GM18858 (cell line): ENCODE measurements at regions not wholly inside any gene's neighbourhood (a gene's known extent, or its start where the extent isn't known, plus 50 kb on each side); places are given as distances from the start of the nearest gene placed in this dataset.
"Not testable (repeated sequence)": the region's sequence is repeated elsewhere in the genome, so short reads cannot be mapped to it uniquely, and the experiment has no call there.

Experiments used
- ATAC-seq: cut with Tn5 transposase; IDR thresholded peaks from one replicate; pipeline ENCODE4 v1.9.1; 2021; ENCODE audit not compliant: unreplicated experiment

- no peak for ATAC-seq
These were observed 177.0 kb downstream of the RGS9 start for GRCh38 chr17:65314212-65314611.

GRCh38 chr17:65312718-65313377, 175.7 kb downstream of the RGS9 start:
- no peak for ATAC-seq

GRCh38 chr17:65311261-65311660, 174.1 kb downstream of the RGS9 start:
- no peak for ATAC-seq

- no peak for ATAC-seq
These were observed 170.8 kb downstream of the RGS9 start for GRCh38 chr17:65307961-65308316.

- no peak for ATAC-seq
These were observed 170.2 kb downstream of the RGS9 start for GRCh38 chr17:65307081-65307960.

GRCh38 chr17:65305778-65306177, 168.6 kb downstream of the RGS9 start:
- no peak for ATAC-seq

- no peak for ATAC-seq
These were observed 167.9 kb downstream of the RGS9 start for GRCh38 chr17:65305116-65305515.

GRCh38 chr17:65301882-65302281, 164.7 kb downstream of the RGS9 start:
- not testable (repeated sequence) for ATAC-seq

GRCh38 chr17:65301184-65301583, 164.0 kb downstream of the RGS9 start:
- no peak for ATAC-seq

- no peak for ATAC-seq
These were observed 160.7 kb downstream of the RGS9 start for GRCh38 chr17:65297916-65298315.

GRCh38 chr17:65297384-65297783, 160.2 kb downstream of the RGS9 start:
- ATAC-seq = no peak

GRCh38 chr17:65294181-65294719, 157.1 kb downstream of the RGS9 start:
- ATAC-seq = peak; percentile 62

- no peak for ATAC-seq
These were observed 156.5 kb downstream of the RGS9 start for GRCh38 chr17:65293584-65294180.

GRCh38 chr17:65292430-65292829, 155.3 kb downstream of the RGS9 start:
- ATAC-seq = no peak

GRCh38 chr17:65291301-65291700, 154.1 kb downstream of the RGS9 start:
- not testable (repeated sequence) for ATAC-seq

- no peak for ATAC-seq
These were observed 153.4 kb downstream of the RGS9 start for GRCh38 chr17:65290616-65291015.

- ATAC-seq = no peak
These were observed 152.9 kb downstream of the RGS9 start for GRCh38 chr17:65290056-65290455.

- ATAC-seq = no peak
These were observed 149.9 kb downstream of the RGS9 start for GRCh38 chr17:65287040-65287439.

GRCh38 chr17:65283704-65284103, 146.5 kb downstream of the RGS9 start:
- ATAC-seq = no peak

GRCh38 chr17:65279456-65279855, 142.3 kb downstream of the RGS9 start:
- ATAC-seq = no peak

GRCh38 chr17:65278820-65279184, 141.6 kb downstream of the RGS9 start:
- ATAC-seq = no peak
